Naive thymus-derived CD4-positive, alpha-beta T cell (primary cell): ENCODE measurements at regions not wholly inside any gene's neighbourhood (a gene's known extent, or its start where the extent isn't known, plus 50 kb on each side); places are given as distances from the start of the nearest gene placed in this dataset.

ENCODE experiments used
- ATAC-seq: fragments of 150-1000 bp; cut with Tn5 transposase; 2 replicates; pipeline ENCODE4 v1.10.0; 2021; ENCODE audit warnings: mild to moderate bottlenecking, moderate library complexity
- CTCF ChIA-PET: fragments of 350-600 bp; sonication (Branson Sonifier 250); formaldehyde crosslinking; loops from one replicate; lab custom pipeline; 2021; ENCODE audit warnings: antibody characterized with exemption; lab: Charles Lee
- POLR2A ChIA-PET: fragments of 350-600 bp; sonication (Branson Sonifier 250); formaldehyde crosslinking; loops from one replicate; lab custom pipeline; 2021; ENCODE audit warnings: antibody characterized with exemption, inconsistent platforms; lab: Charles Lee
- DNase-seq, 9 donors: peaks; one replicate each; pipeline versions ENCODE4 v3.0.0 to v3.0.0-alpha.2; 2020 to 2022; ENCODE audit warnings: mixed read lengths in 1 of 9
- H3K27ac ChIP-seq: one replicate; pipeline ENCODE4 v1.7.0; 2013; ENCODE audit warnings: mild to moderate bottlenecking, low read depth, low read length, moderate library complexity
- H3K27me3 ChIP-seq, 2 donors: one replicate each; pipeline ENCODE4 v1.7.0; 2013; ENCODE audit warnings: low read length in 2 of 2, mild to moderate bottlenecking in 2 of 2, moderate library complexity in 2 of 2; ENCODE audit not compliant: control insufficient read depth in 2 of 2, insufficient read depth in 2 of 2
- H3K36me3 ChIP-seq, 3 experiments: 1 replicate in 2 of 3; 2 replicates in 1 of 3; pipeline ENCODE4 v1.7.0; 2013; ENCODE audit warnings: low read length in 3 of 3, mild to moderate bottlenecking in 3 of 3, moderate library complexity in 1 of 3; ENCODE audit not compliant: insufficient read depth in 3 of 3, control insufficient read depth in 2 of 3
- H3K4me1 ChIP-seq, 2 donors: one replicate each; pipeline ENCODE4 v1.7.0; 2013; ENCODE audit warnings: low read length in 2 of 2, mild to moderate bottlenecking in 2 of 2, moderate library complexity in 1 of 2; ENCODE audit not compliant: control insufficient read depth in 2 of 2, insufficient read depth in 2 of 2
- H3K4me3 ChIP-seq: 2 replicates; pipeline ENCODE4 v1.7.0; 2013; ENCODE audit warnings: mild to moderate bottlenecking, low read length
- H3K9me3 ChIP-seq, 3 experiments: 1 replicate in 2 of 3; 2 replicates in 1 of 3; pipeline ENCODE4 v1.7.0; 2013; ENCODE audit warnings: low read length in 3 of 3; ENCODE audit not compliant: control insufficient read depth in 2 of 3
- H3K27ac Mint-ChIP-seq, 9 donors: one replicate each; pipeline ENCODE4 v1.8.0; 2020 to 2022; ENCODE audit warnings: mixed read lengths in 9 of 9, mild to moderate bottlenecking in 8 of 9, moderate library complexity in 5 of 9, inconsistent platforms in 2 of 9
- H3K27me3 Mint-ChIP-seq, 5 donors: one replicate each; pipeline ENCODE4 v1.8.0; 2021 to 2022; ENCODE audit warnings: mixed read lengths in 5 of 5, mild to moderate bottlenecking in 1 of 5
- H3K36me3 Mint-ChIP-seq, 5 donors: one replicate each; pipeline ENCODE4 v1.8.0; 2020 to 2022; ENCODE audit warnings: mixed read lengths in 5 of 5, mild to moderate bottlenecking in 3 of 5, inconsistent platforms in 1 of 5
- H3K4me1 Mint-ChIP-seq, 7 donors: one replicate each; pipeline ENCODE4 v1.8.0; 2020 to 2022; ENCODE audit warnings: mixed read lengths in 7 of 7, mild to moderate bottlenecking in 3 of 7, inconsistent platforms in 1 of 7
- H3K4me3 Mint-ChIP-seq, 10 donors: one replicate each; pipeline ENCODE4 v1.8.0; 2020 to 2022; ENCODE audit warnings: mild to moderate bottlenecking in 10 of 10, mixed read lengths in 10 of 10, moderate library complexity in 6 of 10, inconsistent platforms in 2 of 10
- H3K9me3 Mint-ChIP-seq, 11 donors: one replicate each; pipeline ENCODE4 v1.8.0; 2020 to 2022; ENCODE audit warnings: mixed read lengths in 11 of 11, mild to moderate bottlenecking in 4 of 11, inconsistent platforms in 1 of 11, moderate library complexity in 1 of 11
- intact Hi-C, 2 donors: fragments of 100-400 bp; cut with micrococcal nuclease; formaldehyde crosslinking; loops; one replicate each; pipeline ENCODE4 v1.15.1; 2023

DNA sequence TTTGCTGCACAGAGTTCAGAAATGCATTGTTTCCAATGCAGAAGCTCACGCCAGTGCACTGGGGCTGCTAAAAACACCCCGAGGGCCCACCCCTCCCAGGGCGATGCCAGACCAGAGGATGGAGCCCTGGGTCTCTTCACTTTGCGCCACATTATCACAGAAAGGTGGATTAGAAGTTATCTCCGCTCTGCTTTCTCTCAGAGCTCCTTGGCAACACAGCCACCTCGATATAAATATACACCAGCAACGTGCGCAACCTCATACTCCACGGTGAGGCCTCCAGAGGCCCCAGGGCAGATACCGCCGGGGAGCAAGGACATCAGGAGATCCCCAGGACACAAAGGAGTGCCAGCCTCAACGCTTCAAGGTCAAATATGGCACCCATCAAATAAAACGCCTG, 121.0 kb upstream of the TBX20 start:
- Mint-ChIP-seq H3K27me3 (peaks cover 0 to 22% (median 20%) of the 10 kb centered on the region in 5 donors), H3K4me1 (no peaks in the 10 kb centered on the region), H3K9me3 (peaks cover 0 to 11% (median 5%) of the 10 kb centered on the region in 11 donors), H3K27ac (no peak overlapping the region), H3K4me3 (no peak overlapping the region), H3K36me3 (peaks cover 0 to 4% (median 0%) of the 10 kb centered on the region in 5 donors)
- Histone ChIP-seq H3K9me3 (no peaks in the 10 kb centered on the region), H3K27me3 (no peaks in the 10 kb centered on the region), H3K4me3 (no peak overlapping the region), H3K27ac (no peak overlapping the region), H3K36me3 (no peaks in the 10 kb centered on the region), H3K4me1 (no peaks in the 10 kb centered on the region)
- ChIA-PET POLR2A (no interaction called here), CTCF (no interaction called here)
- intact Hi-C loops, result no loop called here
- DNase-seq (no peak), ATAC-seq (no peak)

DNA sequence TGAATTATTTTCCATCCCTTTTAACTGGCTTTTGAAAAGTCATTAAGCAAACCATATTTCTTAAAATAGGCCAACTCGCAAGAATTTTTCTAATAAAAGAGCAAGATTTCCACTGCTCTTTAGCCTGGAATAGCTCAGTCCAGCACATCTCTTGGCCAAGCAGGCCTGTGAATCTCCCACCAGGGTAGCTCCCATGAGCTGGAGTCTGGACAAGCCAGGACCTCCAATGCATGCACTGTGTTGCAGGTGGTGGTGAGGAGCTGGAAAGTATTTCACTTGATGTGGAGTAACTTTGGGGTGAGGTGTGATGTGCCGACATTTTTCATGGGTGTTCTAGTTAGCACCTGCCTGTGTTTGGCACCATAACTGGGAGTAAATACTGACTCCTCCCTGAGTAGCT, 117.3 kb upstream of the TBX20 start:
- no peak for ATAC-seq
- Mint-ChIP-seq H3K27me3 (peaks cover 0 to 14% (median 7%) of the 10 kb centered on the region in 5 donors), H3K4me1 (no peaks in the 10 kb centered on the region), H3K4me3 (no peak overlapping the region), H3K9me3 (peaks cover 0 to 11% (median 5%) of the 10 kb centered on the region in 11 donors), H3K36me3 (peaks cover 0 to 4% (median 0%) of the 10 kb centered on the region in 5 donors), H3K27ac (no peak overlapping the region)
- no peaks in the 10 kb centered on the region for H3K9me3 ChIP-seq
- no peaks in the 10 kb centered on the region for H3K27me3 ChIP-seq
- intact Hi-C loops, result no loop called here
- DNase-seq, result no peak
- ChIA-PET CTCF (no interaction called here), POLR2A (no interaction called here)
- H3K36me3 ChIP-seq, result no peaks in the 10 kb centered on the region
- H3K27ac ChIP-seq, result no peak overlapping the region
- H3K4me1 ChIP-seq, result no peaks in the 10 kb centered on the region
- no peak overlapping the region for H3K4me3 ChIP-seq

DNA sequence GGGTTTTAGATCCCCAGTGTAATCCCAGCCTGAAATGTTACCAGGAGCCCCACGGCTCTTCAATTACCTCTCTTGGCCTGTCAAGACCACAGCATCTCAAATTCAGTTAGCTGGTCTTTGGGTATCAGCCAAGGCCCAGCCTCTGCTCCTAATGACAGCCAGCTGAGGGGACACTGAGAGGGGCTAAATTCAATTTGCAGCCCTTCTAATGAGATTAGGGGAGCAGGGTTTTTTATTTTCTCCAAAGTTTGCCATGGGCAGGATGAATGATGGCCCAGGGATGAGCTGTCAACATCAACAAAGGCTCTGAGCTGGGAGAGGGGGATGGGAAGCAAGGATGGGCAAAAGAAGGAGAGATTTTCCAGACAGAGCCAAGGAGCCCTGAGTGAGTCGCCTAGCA, 116.8 kb upstream of the TBX20 start:
- Mint-ChIP-seq H3K27me3 (peaks cover 0 to 14% (median 7%) of the 10 kb centered on the region in 5 donors), H3K4me1 (no peaks in the 10 kb centered on the region), H3K36me3 (peaks cover 0 to 4% (median 0%) of the 10 kb centered on the region in 5 donors), H3K27ac (no peak overlapping the region), H3K9me3 (peaks cover 0 to 11% (median 5%) of the 10 kb centered on the region in 11 donors), H3K4me3 (no peak overlapping the region)
- DNase-seq (no peak), ATAC-seq (no peak)
- no peaks in the 10 kb centered on the region for H3K4me1 ChIP-seq
- intact Hi-C loops, result no loop called here
- H3K4me3 ChIP-seq, result no peak overlapping the region
- ChIA-PET CTCF (no interaction called here), POLR2A (no interaction called here)
- H3K27me3 ChIP-seq, result no peaks in the 10 kb centered on the region
- no peaks in the 10 kb centered on the region for H3K9me3 ChIP-seq
- H3K36me3 ChIP-seq, result no peaks in the 10 kb centered on the region
- H3K27ac ChIP-seq, result no peak overlapping the region

DNA sequence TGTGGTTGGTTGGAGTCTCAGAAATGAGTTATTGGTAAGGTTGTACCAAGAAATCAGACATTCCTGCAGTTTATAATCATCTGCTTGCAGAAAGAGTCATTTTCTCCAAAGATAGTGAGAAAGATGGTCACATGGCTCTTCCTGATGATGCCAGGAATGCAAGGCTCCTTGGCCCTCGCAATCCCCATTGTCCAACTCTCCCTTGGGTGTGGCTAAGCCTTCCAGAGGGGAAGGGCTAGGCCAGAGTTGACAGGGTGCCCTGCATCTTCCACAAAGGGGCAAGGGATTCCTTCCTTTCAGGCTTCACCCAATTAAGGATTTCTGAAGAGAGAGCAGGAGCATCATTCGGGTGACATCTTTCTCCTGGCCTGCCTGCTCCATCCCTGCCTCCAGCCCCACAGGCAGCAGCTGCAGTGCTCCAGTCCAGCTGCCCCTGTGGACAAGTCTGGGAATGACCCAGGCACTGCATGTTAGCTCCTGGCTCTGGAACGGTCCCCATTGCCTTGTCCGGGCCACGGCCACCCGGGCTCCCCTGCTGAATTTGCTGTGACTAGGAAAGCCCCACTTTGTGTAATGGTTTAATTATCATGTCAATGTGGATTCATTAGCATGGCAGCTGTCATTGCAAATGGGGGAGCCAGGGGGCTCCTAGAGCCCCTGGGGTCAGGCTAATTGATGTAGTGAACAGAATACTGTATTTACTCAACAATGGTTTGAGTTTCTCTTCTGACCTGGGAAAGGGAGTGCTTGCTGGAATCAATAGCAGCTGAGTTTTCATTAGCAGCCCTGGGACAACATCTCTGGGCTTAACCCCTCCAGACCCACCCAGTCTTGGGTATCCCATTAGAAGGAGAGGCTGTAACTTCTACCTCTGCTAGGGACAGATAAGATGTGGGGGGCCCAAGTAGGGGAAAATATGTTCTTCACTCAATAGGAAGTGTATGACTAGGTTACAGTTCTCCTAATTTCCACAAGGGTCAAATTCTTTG, 112.6 kb upstream of the TBX20 start:
- DNase-seq (no peak), ATAC-seq (no peak)
- no peaks in the 10 kb centered on the region for H3K27me3 ChIP-seq
- H3K9me3 ChIP-seq, result no peaks in the 10 kb centered on the region
- Mint-ChIP-seq H3K4me1 (no peaks in the 10 kb centered on the region), H3K27me3 (peaks cover 0 to 18% (median 7%) of the 10 kb centered on the region in 5 donors), H3K9me3 (no peaks in the 10 kb centered on the region), H3K36me3 (no peaks in the 10 kb centered on the region), H3K27ac (no peak overlapping the region), H3K4me3 (no peak overlapping the region)
- H3K27ac ChIP-seq, result no peak overlapping the region
- ChIA-PET CTCF (no interaction called here), POLR2A (interaction anchor here (1.2 kb wide), 1 partner anchor 10 kb away, joined by 3 read pairs; no protein-coding TSS in a partner anchor)
- H3K4me1 ChIP-seq, result no peaks in the 10 kb centered on the region
- intact Hi-C loops, result no loop called here
- no peaks in the 10 kb centered on the region for H3K36me3 ChIP-seq
- no peak overlapping the region for H3K4me3 ChIP-seq

DNA sequence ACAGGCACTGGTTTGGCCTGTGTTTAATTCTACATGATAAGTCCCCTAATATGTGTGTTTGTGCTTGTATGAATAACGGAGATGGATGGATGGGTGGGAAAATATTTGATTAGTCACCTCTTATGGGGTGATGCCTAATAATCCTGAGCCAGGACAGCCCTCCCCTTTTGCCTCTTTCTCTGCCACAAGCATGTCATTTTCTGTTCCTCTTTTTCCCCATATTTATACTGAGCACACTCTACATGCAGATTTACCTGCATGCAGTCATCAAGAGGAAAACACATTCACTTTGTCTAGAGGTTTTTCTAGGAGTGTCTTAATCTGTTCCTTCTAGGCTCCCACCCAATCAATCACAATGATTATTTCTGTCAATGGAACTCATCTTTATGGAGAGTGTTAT, 111.6 kb upstream of the TBX20 start:
- H3K9me3 ChIP-seq, result no peaks in the 10 kb centered on the region
- no peak overlapping the region for H3K27ac Mint-ChIP-seq
- H3K4me1 Mint-ChIP-seq, result no peaks in the 10 kb centered on the region
- ATAC-seq, result no peak
- no peak overlapping the region for H3K4me3 Mint-ChIP-seq
- CTCF ChIA-PET, result no interaction called here
- intact Hi-C loops, result no loop called here
- no peak overlapping the region for H3K27ac ChIP-seq
- DNase-seq, result no peak
- no peaks in the 10 kb centered on the region for H3K4me1 ChIP-seq
- no peaks in the 10 kb centered on the region for H3K36me3 ChIP-seq
- no peaks in the 10 kb centered on the region for H3K36me3 Mint-ChIP-seq
- no peak overlapping the region for H3K4me3 ChIP-seq
- POLR2A ChIA-PET, result no interaction called here
- no peaks in the 10 kb centered on the region for H3K27me3 ChIP-seq
- peaks cover 0 to 18% (median 7%) of the 10 kb centered on the region in 5 donors for H3K27me3 Mint-ChIP-seq
- H3K9me3 Mint-ChIP-seq, result no peaks in the 10 kb centered on the region

DNA sequence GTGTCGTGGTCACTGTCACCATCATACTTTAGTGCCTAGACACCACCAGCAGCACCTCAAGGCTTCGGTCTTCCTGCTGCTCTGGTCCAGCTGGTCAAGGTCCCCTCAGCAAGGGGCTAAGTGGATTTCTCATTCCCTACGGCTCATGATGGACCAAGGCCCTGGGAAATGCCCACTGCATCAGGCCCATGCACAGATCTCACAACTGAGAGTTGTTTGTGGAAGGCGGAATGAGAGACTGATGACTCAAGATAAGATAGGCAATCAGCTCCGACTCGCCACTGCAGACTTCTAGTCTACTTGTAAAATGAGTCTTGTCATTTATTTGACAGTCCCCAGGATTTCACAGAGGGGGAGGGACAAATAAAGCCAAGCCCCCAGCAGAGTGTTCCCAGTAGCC, 108.4 kb upstream of the TBX20 start:
- no peak for DNase-seq
- Mint-ChIP-seq H3K27me3 (peaks cover 0 to 18% (median 7%) of the 10 kb centered on the region in 5 donors), H3K27ac (no peak overlapping the region), H3K9me3 (no peaks in the 10 kb centered on the region), H3K4me1 (no peaks in the 10 kb centered on the region), H3K4me3 (no peak overlapping the region), H3K36me3 (no peaks in the 10 kb centered on the region)
- Histone ChIP-seq H3K27me3 (no peaks in the 10 kb centered on the region), H3K4me1 (no peaks in the 10 kb centered on the region), H3K27ac (no peak overlapping the region), H3K36me3 (no peaks in the 10 kb centered on the region), H3K9me3 (no peaks in the 10 kb centered on the region), H3K4me3 (no peak overlapping the region)
- ChIA-PET CTCF (no interaction called here), POLR2A (no interaction called here)
- no peak for ATAC-seq
- intact Hi-C loops, result no loop called here

DNA sequence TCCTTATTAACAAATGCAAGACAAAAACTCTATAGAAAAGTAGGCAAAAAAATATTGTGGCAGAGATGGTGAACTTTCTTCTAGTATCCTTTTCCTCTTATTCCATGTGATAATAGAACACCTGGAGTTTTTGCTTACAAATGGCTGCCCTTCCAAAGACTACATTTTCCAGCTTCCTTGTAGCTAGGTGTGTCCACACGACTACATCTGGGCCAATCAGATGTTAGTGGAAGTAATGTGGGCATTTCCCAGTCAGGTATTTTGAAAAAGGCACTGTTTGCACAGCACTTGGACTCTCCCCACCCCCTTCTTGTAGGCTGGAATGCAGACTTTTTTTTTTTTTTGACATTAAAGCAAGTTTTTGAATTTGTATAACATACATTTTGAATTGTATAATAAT, 105.5 kb upstream of the TBX20 start:
- Histone ChIP-seq H3K36me3 (no peaks in the 10 kb centered on the region), H3K4me1 (no peaks in the 10 kb centered on the region), H3K27ac (no peak overlapping the region), H3K4me3 (no peak overlapping the region), H3K9me3 (no peaks in the 10 kb centered on the region), H3K27me3 (no peaks in the 10 kb centered on the region)
- intact Hi-C loops, result no loop called here
- H3K36me3 Mint-ChIP-seq, result no peaks in the 10 kb centered on the region
- DNase-seq (no peak), ATAC-seq (no peak)
- ChIA-PET CTCF (no interaction called here), POLR2A (no interaction called here)
- no peak overlapping the region for H3K4me3 Mint-ChIP-seq
- H3K27ac Mint-ChIP-seq, result no peak overlapping the region
- no peaks in the 10 kb centered on the region for H3K4me1 Mint-ChIP-seq
- peaks cover 0 to 40% (median 20%) of the 10 kb centered on the region in 5 donors for H3K27me3 Mint-ChIP-seq
- H3K9me3 Mint-ChIP-seq, result peaks cover 0 to 3% (median 0%) of the 10 kb centered on the region in 11 donors
